ENCODE measurements at regions not wholly inside any gene's neighbourhood (a gene's known extent, or its start where the extent isn't known, plus 50 kb on each side); places are given as distances from the start of the nearest gene placed in this dataset.

- no peak for TF ChIP-seq EZH2phosphoT487 (IDR thresholded peaks at IDR 0.05; ENCODE audit: insufficient read depth, low read depth)
- TF ChIP-seq EZH2 (IDR thresholded peaks at IDR 0.05; ENCODE audit: insufficient read depth, poor library complexity, severe bottlenecking) = no peak
Measured at GRCh38 chr13:85685436-85685835, 113.8 kb downstream of the SLITRK6 start.
